ENCODE measurements at regions not wholly inside any gene's neighbourhood (a gene's known extent, or its start where the extent isn't known, plus 50 kb on each side); places are given as distances from the start of the nearest gene placed in this dataset.

DNA sequence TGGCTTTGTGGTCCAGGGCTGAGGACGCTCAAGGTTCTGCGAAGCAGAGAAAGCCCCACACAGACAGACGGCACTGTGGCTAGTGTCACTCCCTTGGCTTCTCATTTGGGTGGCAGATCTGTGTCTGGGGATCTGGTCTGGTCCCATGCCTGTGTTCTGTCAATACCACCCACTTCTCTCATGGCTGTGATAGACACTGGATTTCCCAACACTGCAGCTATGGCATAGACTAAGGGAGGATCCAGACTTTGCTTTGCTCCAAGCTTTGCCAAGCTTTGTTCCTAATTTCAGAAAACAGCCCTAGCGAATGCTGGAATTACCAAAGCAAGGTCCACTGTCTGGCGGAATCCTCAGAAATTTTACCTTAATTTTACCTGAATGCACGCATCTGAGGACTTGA lies 62.1 kb downstream of the GADD45G start:
- Histone ChIP-seq H3K9ac (ENCODE audit: low read depth, low read length) (no peak overlapping the region), H3K4me1 (ENCODE audit: insufficient read depth, low read length) (peaks cover 6% of the 10 kb centered on the region; the same call in 1 of the 2 replicates), H3K9me3 (ENCODE audit: control insufficient read depth, insufficient read depth, low read length) (no peaks in the 10 kb centered on the region), H3K36me3 (ENCODE audit: insufficient read depth, low read length) (no peaks in the 10 kb centered on the region)

DNA sequence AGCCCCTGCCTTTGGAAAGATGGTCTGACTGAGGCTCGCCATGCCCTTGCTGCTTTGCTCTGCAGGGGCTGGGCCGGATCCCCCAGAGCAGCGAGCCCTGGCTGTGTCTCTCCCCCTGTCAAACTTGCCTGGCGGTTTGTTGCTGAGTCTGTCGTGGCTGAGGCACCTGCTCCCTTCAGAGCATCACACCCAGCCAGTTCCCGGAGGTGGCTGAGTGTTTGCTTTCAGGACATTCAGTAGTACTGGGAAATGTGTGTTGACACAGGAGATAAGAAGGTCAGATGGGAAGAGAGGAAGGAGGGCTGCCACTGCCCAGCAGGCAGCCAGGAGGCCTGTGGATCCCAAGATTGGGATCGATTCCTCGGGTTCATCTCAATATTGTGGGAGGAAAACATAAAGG lies 62.9 kb downstream of the GADD45G start:
- Histone ChIP-seq H3K36me3 (ENCODE audit: insufficient read depth, low read length) (no peaks in the 10 kb centered on the region), H3K9ac (ENCODE audit: low read depth, low read length) (no peak overlapping the region), H3K9me3 (ENCODE audit: control insufficient read depth, insufficient read depth, low read length) (no peaks in the 10 kb centered on the region), H3K4me1 (ENCODE audit: insufficient read depth, low read length) (peaks cover 4% of the 10 kb centered on the region; the same call in 1 of the 2 replicates)

DNA sequence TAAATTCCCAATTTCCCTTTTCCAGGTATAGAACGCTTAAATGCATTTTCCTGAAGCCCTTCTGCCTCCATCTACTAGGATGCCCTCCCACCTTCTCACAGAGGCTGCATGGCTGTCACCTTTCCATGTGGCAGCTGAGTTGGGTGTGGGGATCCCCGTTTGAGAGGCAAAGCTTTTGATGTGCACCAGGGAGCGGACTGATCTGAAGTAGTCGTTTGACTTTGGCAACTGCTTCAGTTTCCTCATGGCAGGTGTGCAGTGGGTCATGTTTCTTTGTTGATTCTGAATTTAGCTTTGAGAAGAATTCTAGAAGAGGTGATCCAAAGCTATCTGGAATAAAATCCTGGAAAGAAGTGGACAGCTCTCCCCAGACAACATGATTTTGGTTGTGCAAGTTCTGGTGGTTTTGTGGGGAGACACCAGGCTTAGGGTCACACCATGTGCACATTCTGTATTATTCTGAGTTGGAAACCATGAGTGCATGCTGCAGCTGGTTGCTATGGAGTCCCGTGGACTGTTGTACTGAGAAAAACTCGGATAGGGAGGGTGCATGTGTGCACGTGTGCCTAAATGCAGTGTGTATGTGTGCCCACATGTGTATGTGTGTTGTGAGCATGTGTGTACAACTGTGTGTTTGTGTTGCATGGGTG lies 63.5 kb downstream of the GADD45G start:
- Histone ChIP-seq H3K9ac (ENCODE audit: low read depth, low read length) (no peak overlapping the region), H3K9me3 (ENCODE audit: control insufficient read depth, insufficient read depth, low read length) (no peaks in the 10 kb centered on the region), H3K4me1 (ENCODE audit: insufficient read depth, low read length) (no peaks in the 10 kb centered on the region), H3K36me3 (ENCODE audit: insufficient read depth, low read length) (no peaks in the 10 kb centered on the region)

DNA sequence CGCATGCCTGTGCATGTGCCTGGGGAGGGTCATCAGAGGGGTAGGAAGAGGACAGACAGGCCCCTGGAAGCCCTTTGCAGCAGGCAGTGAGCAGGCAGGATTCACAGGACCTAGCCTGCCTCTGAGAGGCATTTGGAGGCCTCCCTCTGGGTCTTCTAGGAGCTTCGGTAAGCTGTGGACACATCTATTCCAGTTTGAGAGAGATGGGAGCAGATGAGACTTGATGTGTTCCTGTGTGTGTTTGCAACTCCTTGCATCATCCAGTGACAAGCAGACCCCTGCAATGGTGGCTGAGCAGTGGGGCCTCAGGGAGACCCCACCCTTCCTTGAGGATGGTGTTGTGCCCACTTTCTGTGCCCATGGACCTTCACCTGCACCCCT lies 64.0 kb downstream of the GADD45G start:
- H3K36me3 ChIP-seq (ENCODE audit: insufficient read depth, low read length) = no peaks in the 10 kb centered on the region
- H3K9me3 ChIP-seq (ENCODE audit: control insufficient read depth, insufficient read depth, low read length) = no peaks in the 10 kb centered on the region
- no peaks in the 10 kb centered on the region for H3K4me1 ChIP-seq (ENCODE audit: insufficient read depth, low read length)
- H3K9ac ChIP-seq (ENCODE audit: low read depth, low read length) = no peak overlapping the region

DNA sequence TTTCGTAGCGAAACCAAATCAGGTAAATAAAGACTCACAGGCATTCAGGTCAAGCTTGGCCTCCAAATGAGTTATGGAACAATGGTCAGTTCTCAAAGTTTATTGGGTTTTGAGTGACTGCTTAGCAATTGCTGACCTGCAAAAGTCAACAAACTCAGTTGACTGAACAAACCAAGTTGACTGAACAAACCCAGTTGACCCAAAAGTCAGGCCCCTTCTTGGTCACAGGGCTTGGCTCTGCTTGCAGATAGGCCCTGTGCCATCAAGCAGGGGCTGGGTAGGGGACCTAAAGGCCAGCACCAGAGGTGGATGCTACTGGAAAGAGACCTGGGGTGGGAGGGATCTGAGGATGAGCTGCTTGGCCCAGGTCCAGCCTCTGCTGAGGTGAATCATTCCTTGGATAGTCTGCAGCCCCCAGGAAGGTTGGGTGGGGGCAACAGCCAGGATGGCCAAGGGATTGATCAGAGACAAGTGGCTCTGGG lies 64.6 kb downstream of the GADD45G start:
- Histone ChIP-seq H3K9ac (ENCODE audit: low read depth, low read length) (no peak overlapping the region), H3K4me1 (ENCODE audit: insufficient read depth, low read length) (no peaks in the 10 kb centered on the region), H3K9me3 (ENCODE audit: control insufficient read depth, insufficient read depth, low read length) (no peaks in the 10 kb centered on the region), H3K36me3 (ENCODE audit: insufficient read depth, low read length) (no peaks in the 10 kb centered on the region)

DNA sequence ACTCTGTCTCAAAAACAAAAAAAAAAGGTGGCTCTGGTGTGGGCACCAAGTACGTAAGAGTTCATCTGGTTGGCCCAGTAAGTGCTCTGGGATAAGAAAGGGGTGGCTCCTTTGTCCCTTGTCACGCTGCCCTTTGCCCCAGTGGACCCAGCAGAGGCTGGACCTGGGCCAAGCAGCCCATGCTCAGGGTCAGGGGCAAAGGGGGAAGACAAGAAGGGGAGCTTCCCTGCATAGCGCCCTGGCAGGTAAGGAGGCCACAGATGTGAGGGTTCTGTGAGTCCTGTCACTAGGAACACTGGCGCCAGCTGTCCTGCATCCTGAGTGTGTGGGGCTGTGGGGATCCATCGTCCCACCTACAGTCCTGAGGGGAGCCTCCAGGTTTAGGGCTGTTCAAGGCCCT lies 65.3 kb downstream of the GADD45G start:
- Histone ChIP-seq H3K9ac (ENCODE audit: low read depth, low read length) (no peak overlapping the region), H3K36me3 (ENCODE audit: insufficient read depth, low read length) (no peaks in the 10 kb centered on the region), H3K4me1 (ENCODE audit: insufficient read depth, low read length) (peaks cover 7% of the 10 kb centered on the region), H3K9me3 (ENCODE audit: control insufficient read depth, insufficient read depth, low read length) (no peaks in the 10 kb centered on the region)

DNA sequence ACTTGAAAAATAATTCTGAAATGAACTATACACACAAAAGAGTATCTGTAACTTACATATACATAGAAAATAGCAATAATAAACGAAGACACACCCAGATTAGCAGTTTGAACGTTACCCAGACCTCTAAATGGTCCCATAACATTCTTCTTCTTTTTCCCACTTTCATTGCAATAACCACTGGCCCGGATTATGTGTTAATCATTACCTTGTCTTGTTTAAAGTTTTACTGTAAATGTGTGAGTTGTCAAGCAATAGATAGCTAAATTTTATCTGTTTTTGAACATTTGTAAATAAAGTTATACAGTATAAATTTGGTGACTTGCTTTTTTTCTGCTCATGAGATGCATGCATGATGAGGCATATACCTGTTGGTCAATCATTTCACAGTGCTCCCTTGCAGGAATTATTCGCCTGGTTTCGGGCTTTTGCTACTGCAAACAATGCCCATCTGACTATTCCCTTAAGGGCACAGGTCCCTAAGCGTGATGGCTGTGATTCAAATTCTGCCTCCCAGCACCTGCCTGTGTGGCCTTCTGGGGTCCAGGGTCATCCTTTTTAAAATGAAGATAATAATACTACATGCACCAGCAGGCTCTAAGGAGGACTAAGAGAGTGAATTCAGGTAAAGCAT lies 66.1 kb downstream of the GADD45G start:
- H3K9ac ChIP-seq (ENCODE audit: low read depth, low read length) = no peak overlapping the region
- peaks cover 15% of the 10 kb centered on the region for H3K4me1 ChIP-seq (ENCODE audit: insufficient read depth, low read length)
- H3K9me3 ChIP-seq (ENCODE audit: control insufficient read depth, insufficient read depth, low read length) = no peaks in the 10 kb centered on the region
- H3K36me3 ChIP-seq (ENCODE audit: insufficient read depth, low read length) = no peaks in the 10 kb centered on the region

DNA sequence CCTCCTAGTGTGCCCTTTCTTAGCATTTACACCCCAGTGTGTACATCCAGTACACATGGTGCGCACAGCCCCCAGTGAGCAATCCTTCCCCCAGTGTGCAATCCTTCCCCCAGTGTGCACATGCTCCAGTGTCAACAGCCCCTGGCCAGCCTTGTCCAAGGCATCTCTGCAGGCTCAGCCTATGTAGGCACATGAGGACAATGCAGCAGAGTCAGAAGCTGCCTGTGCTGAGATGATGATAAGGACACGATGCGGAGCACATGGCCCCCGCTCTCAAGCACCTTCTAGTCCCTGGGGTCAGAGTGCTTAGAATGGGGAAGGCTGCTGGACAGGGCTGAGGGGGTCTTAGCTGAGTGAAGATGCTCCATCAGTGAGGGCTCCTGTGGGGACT lies 69.8 kb downstream of the GADD45G start:
- H3K9me3 ChIP-seq (ENCODE audit: control insufficient read depth, insufficient read depth, low read length) = no peaks in the 10 kb centered on the region
- H3K4me1 ChIP-seq (ENCODE audit: insufficient read depth, low read length) = peaks cover 39% of the 10 kb centered on the region
- H3K9ac ChIP-seq (ENCODE audit: low read depth, low read length) = no peak overlapping the region
- H3K36me3 ChIP-seq (ENCODE audit: insufficient read depth, low read length) = no peaks in the 10 kb centered on the region

DNA sequence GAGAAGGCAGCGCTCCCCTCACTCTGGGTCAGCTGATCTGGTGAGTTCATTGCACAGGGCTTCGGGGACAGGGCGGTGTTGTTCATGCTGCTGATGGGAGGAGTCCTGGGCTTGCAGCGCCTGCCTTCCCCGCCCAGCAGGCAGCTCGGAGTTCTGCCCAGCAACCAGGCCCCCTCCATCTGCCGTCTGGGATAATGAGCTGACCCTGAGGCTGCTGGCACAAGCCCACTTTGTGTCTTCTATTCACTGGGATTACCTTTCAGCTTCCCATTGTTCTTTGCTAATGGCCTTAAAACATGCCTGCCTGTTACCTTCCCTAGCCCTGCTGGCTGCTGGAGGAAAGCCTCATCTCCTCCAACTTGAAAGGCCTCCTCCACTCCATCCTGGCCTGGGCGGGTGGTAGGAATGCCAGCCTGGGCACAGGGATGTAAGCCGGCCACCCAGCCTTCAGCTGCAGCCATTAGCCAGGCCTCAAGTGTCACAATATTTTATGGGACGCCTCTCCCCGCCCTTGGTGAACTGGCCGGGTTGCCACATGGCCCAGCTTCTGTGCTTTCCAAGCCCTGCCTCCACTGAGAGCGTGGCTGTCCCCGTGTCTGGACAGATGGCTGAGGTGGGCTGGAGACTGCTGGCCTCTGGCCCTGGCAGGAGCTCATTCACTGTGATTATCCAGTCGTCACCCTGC lies 70.4 kb downstream of the GADD45G start:
- H3K36me3 ChIP-seq (ENCODE audit: insufficient read depth, low read length) = no peaks in the 10 kb centered on the region
- H3K9me3 ChIP-seq (ENCODE audit: control insufficient read depth, insufficient read depth, low read length) = peaks cover 2% of the 10 kb centered on the region
- H3K9ac ChIP-seq (ENCODE audit: low read depth, low read length) = no peak overlapping the region
- H3K4me1 ChIP-seq (ENCODE audit: insufficient read depth, low read length) = peaks cover 39% of the 10 kb centered on the region

DNA sequence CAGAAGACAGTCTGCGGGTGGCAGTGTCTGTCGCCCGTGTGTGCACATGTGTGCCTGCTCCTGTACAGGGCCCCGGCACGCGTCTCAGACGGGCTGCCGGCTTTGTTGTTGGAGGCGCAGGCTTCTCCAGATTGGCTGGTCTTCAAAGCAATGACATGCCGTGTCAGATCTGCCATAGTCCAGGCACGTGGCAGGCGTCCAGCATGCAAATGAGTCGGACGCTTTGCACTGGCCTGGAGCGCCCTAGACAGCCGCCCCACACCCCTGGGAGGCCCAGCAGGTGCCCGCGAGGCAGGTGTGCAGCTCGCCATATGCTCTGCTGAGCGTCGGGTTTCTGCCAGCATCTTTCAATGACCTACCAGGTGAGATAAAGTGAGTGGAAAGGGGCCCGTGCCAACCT lies 71.5 kb downstream of the GADD45G start:
- no peaks in the 10 kb centered on the region for H3K36me3 ChIP-seq (ENCODE audit: insufficient read depth, low read length)

DNA sequence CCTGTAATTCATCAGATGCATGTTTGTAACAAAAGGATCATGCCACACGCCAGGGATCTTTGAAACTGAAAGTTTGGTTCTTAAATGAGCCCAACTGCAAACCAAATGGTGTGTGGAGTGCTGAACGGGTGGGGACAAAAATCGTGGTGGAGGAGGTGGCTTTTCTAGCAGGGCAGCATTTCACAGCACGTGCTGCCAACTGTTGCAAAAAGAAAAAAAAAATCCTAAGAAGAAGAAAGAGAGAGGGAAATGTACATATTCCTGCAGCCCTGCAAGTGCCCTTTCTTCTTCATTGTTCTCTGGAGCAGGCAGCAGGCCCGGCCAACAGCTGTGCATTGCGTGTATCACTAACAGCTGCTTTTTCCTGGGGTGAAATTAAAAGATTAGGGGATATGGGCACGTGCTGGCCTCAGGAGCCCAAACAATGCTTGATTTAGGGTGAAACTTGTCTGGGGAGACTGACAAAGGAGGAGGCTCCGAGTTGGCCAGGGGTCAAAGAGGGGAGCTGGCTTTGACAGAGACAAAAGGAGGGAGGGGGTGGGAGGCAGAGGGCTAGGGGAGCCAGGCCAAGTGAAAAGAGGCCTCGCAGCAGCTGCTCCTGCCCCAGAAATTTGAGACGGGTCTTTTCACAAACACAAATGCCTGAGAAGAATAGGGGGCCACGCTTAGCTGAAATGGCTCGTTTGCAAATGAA lies 73.0 kb downstream of the GADD45G start:
- Histone ChIP-seq H3K9ac (ENCODE audit: low read depth, low read length) (peak overlapping the region; percentile 7; the same call in 1 of the 2 replicates), H3K36me3 (ENCODE audit: insufficient read depth, low read length) (no peaks in the 10 kb centered on the region), H3K4me1 (ENCODE audit: insufficient read depth, low read length) (peaks cover 39% of the 10 kb centered on the region), H3K9me3 (ENCODE audit: control insufficient read depth, insufficient read depth, low read length) (peaks cover 8% of the 10 kb centered on the region)

More for the DNA sequence above, 71.5 kb downstream of the GADD45G start:
- no peak overlapping the region for H3K9ac ChIP-seq (ENCODE audit: low read depth, low read length)
- H3K4me1 ChIP-seq (ENCODE audit: insufficient read depth, low read length) = peaks cover 39% of the 10 kb centered on the region
- H3K9me3 ChIP-seq (ENCODE audit: control insufficient read depth, insufficient read depth, low read length) = peaks cover 8% of the 10 kb centered on the region

DNA sequence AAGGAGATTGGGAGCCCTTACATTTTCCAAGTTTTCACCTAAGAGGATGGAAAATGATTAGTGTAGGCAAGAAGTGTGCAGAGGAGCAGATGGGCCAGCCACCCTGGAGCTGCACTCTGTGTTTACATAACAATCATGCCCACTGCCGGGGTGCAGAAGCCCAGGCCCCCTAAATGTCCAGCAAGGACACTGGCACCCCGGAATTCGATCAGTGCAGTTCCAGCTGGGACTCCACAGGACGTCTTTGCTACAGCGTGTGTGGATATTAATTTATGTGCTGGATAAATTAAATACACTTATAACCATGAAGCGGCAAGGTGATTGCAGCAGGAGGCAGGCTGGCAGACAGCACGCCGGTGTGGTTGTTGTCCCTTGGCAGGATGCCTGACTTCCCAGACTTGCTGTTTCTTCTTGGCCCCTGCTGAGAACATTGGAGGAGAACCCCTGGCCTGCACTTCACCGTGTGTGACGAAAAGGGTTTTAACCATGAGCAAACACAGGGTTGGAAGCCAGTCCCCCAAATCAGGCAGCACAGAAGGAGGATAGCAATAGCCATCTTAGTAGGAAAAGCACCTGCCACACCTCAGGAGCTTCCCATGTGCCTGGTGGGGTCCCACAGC lies 73.7 kb downstream of the GADD45G start:
- Histone ChIP-seq H3K4me1 (ENCODE audit: insufficient read depth, low read length) (peaks cover 39% of the 10 kb centered on the region), H3K9ac (ENCODE audit: low read depth, low read length) (peak overlapping the region; percentile 2; the same call in 1 of the 2 replicates), H3K9me3 (ENCODE audit: control insufficient read depth, insufficient read depth, low read length) (peaks cover 8% of the 10 kb centered on the region), H3K36me3 (ENCODE audit: insufficient read depth, low read length) (no peaks in the 10 kb centered on the region)

DNA sequence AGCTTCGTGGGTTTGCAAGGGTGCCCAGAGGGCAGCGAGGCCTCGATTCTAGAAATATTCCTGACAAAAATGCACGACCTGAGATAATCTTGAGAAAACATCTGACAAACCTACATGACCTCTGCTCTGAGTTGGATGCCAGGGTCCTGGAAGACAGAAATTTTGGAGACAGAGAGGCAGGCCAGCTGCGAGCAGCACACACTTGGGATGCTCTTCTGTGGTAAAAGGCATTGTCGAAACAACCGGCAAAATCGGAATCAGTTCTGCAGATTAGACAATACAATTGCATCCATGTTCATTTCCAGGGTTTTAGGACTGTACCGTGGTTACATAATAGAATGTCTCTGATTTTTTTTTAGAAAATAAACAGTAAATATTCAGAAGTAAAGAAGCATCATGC lies 74.2 kb downstream of the GADD45G start:
- no peaks in the 10 kb centered on the region for H3K36me3 ChIP-seq (ENCODE audit: insufficient read depth, low read length)
- H3K9ac ChIP-seq (ENCODE audit: low read depth, low read length) = no peak overlapping the region
- H3K4me1 ChIP-seq (ENCODE audit: insufficient read depth, low read length) = peaks cover 39% of the 10 kb centered on the region
- peaks cover 8% of the 10 kb centered on the region for H3K9me3 ChIP-seq (ENCODE audit: control insufficient read depth, insufficient read depth, low read length)

DNA sequence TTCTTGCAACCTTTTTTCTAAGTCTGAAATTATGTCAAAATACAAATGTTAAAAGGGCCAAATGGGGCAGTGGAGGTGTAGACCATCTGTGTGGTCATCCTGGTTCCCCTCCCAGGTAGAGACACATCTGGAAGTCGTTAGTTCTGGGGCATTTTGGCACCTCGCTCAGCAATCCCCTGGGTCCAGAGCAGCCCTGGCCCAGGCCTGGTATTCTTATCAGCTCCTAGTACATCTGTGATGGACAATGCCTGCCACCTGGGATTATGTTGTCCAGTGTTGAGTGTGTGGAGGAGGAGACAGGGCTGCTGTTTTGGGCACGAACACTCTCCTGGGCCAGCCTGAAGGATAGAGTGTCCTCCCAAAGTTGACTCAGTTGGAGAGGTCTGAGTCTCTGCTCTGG lies 74.8 kb downstream of the GADD45G start:
- Histone ChIP-seq H3K4me1 (ENCODE audit: insufficient read depth, low read length) (peaks cover 37% of the 10 kb centered on the region), H3K9ac (ENCODE audit: low read depth, low read length) (no peak overlapping the region), H3K36me3 (ENCODE audit: insufficient read depth, low read length) (no peaks in the 10 kb centered on the region), H3K9me3 (ENCODE audit: control insufficient read depth, insufficient read depth, low read length) (peaks cover 8% of the 10 kb centered on the region)

Measured in ES-I3 (cell line).